ENCODE measurements at regions not wholly inside any gene's neighbourhood (a gene's known extent, or its start where the extent isn't known, plus 50 kb on each side); places are given as distances from the start of the nearest gene placed in this dataset.

GRCh38 chr14:92244805-92245204, 78.2 kb upstream of the SLC24A4 start:
- Histone ChIP-seq H2BK12ac (ENCODE audit: insufficient read length, low read depth, low read length) (no peak overlapping the region), H3K14ac (ENCODE audit: insufficient read depth, low read length) (no peak overlapping the region), H2BK20ac (ENCODE audit: low read depth, low read length, poor library complexity, severe bottlenecking) (no peak overlapping the region), H2BK5ac (ENCODE audit: insufficient read length, low read length) (no peak overlapping the region), H3K23me2 (ENCODE audit: insufficient read length, low read depth, low read length, poor library complexity, severe bottlenecking) (no peaks in the 10 kb centered on the region), H4K5ac (ENCODE audit: insufficient read length, low read depth, low read length) (no peak overlapping the region), H3K79me1 (ENCODE audit: insufficient read depth, low read depth, low read length, poor library complexity, severe bottlenecking) (no peaks in the 10 kb centered on the region), H2AFZ (ENCODE audit: low read length) (no peak overlapping the region), H2BK120ac (ENCODE audit: low read depth, low read length, poor library complexity, severe bottlenecking) (no peak overlapping the region), H3K9ac (ENCODE audit: extremely low read depth, insufficient read length, low read length) (no peak overlapping the region), H3K79me2 (ENCODE audit: insufficient read depth, low read length) (no peaks in the 10 kb centered on the region), H2AK5ac (ENCODE audit: insufficient read length, low read length) (no peak overlapping the region), H4K8ac (replicated peaks; ENCODE audit: insufficient read length, low read depth, low read length) (no peak overlapping the region), H3K4ac (ENCODE audit: low read depth, low read length) (no peak overlapping the region), H3K9me3 (ENCODE audit: control insufficient read depth, low read depth, low read length) (peaks cover 33% of the 10 kb centered on the region), H4K91ac (ENCODE audit: insufficient read length, low read depth, low read length) (no peak overlapping the region), H3K27ac (ENCODE audit: insufficient read length, low read depth, low read length) (no peak overlapping the region), H3K23ac (ENCODE audit: insufficient read length, low read depth, low read length) (no peak overlapping the region), H3K56ac (ENCODE audit: insufficient read length, low read depth, low read length) (no peak overlapping the region), H3K27me3 (ENCODE audit: insufficient read depth, low read length) (no peaks in the 10 kb centered on the region), H3K4me2 (ENCODE audit: insufficient read depth, insufficient read length, low read length) (no peak overlapping the region), H3K18ac (ENCODE audit: insufficient read length, low read depth, low read length) (no peak overlapping the region), H2BK15ac (ENCODE audit: low read depth, low read length) (no peak overlapping the region), H3K4me1 (ENCODE audit: insufficient read depth, low read length) (no peaks in the 10 kb centered on the region), H4K20me1 (ENCODE audit: control insufficient read depth, insufficient read depth, insufficient read length) (no peaks in the 10 kb centered on the region), H3T11ph (ENCODE audit: low read length) (no peak overlapping the region)
- DNase-seq = no peak
- Mint-ChIP-seq H3K4me1 (no peaks in the 10 kb centered on the region), H3K9me3 (peaks cover 47 to 51% of the 10 kb centered on the region in 2 experiments), H3K36me3 (ENCODE audit: insufficient read depth in 1 of 3, low read depth in 3 of 3) (peaks cover 12 to 33% (median 23%) of the 10 kb centered on the region in 3 experiments), H3K27me3 (ENCODE audit: low read depth) (peaks cover 5% of the 10 kb centered on the region), H3K4me3 (no peak overlapping the region), H3K27ac (no peak overlapping the region)
- no peak for TF ChIP-seq CTCF (conservative IDR thresholded peaks at IDR 0.05)

All from H9 (cell line).